HG03575 (cell line): ENCODE measurements at regions not wholly inside any gene's neighbourhood (a gene's known extent, or its start where the extent isn't known, plus 50 kb on each side); places are given as distances from the start of the nearest gene placed in this dataset.

ENCODE experiments used
- ATAC-seq: cut with Tn5 transposase; IDR thresholded peaks from one replicate; pipeline ENCODE4 v1.9.1; 2021; ENCODE audit not compliant: unreplicated experiment, insufficient number of reproducible peaks, low FRiP score; ENCODE audit errors: extremely low read depth

GRCh38 chr5:15241216-15241821 lies 258.7 kb upstream of the FBXL7 start:
- ATAC-seq, result no peak

- no peak for ATAC-seq
These were observed 262.0 kb upstream of the FBXL7 start for GRCh38 chr5:15238006-15238405.

- no peak for ATAC-seq
These were observed 263.0 kb upstream of the FBXL7 start for GRCh38 chr5:15236911-15237508.

GRCh38 chr5:15234911-15235310 lies 265.1 kb upstream of the FBXL7 start:
- ATAC-seq, result no peak

- ATAC-seq, result no peak
These were observed 265.6 kb upstream of the FBXL7 start for GRCh38 chr5:15234366-15234765.

GRCh38 chr5:15233566-15233965 lies 266.4 kb upstream of the FBXL7 start:
- ATAC-seq, result no peak

GRCh38 chr5:15222156-15222555 lies 277.8 kb upstream of the FBXL7 start:
- ATAC-seq, result no peak

- no peak for ATAC-seq
These were observed 279.3 kb upstream of the FBXL7 start for GRCh38 chr5:15220642-15221173.

GRCh38 chr5:15215056-15215455 lies 284.9 kb upstream of the FBXL7 start:
- ATAC-seq, result no peak

- no peak for ATAC-seq
These were observed 286.0 kb upstream of the FBXL7 start for GRCh38 chr5:15214010-15214409.

GRCh38 chr5:15209053-15209762 lies 290.8 kb upstream of the FBXL7 start:
- no peak for ATAC-seq

- ATAC-seq, result no peak
These were observed 293.8 kb upstream of the FBXL7 start for GRCh38 chr5:15206133-15206532.

GRCh38 chr5:15203376-15203775 lies 296.6 kb upstream of the FBXL7 start:
- no peak for ATAC-seq

- ATAC-seq, result no peak
These were observed 309.0 kb upstream of the FBXL7 start for GRCh38 chr5:15191012-15191411.

GRCh38 chr5:15183520-15183919 lies 311.9 kb upstream of the ANKH start:
- ATAC-seq, result no peak

- no peak for ATAC-seq
These were observed 298.6 kb upstream of the ANKH start for GRCh38 chr5:15170173-15170572.

GRCh38 chr5:15168358-15168757 lies 296.8 kb upstream of the ANKH start:
- ATAC-seq, result no peak

- no peak for ATAC-seq
These were observed 288.5 kb upstream of the ANKH start for GRCh38 chr5:15160091-15160490.

- ATAC-seq, result no peak
These were observed 288.0 kb upstream of the ANKH start for GRCh38 chr5:15159606-15160005.

GRCh38 chr5:15142458-15142857 lies 270.9 kb upstream of the ANKH start:
- no peak for ATAC-seq
